ENCODE measurements at regions not wholly inside any gene's neighbourhood (a gene's known extent, or its start where the extent isn't known, plus 50 kb on each side); places are given as distances from the start of the nearest gene placed in this dataset.

GRCh38 chr2:88811233-88811632, 119.8 kb downstream of the RPIA start:
- TF ChIP-seq CTCF (IDR thresholded peaks at IDR 0.05; ENCODE audit: low read length, missing control alignments): no peak
- no peak for DNase-seq (ENCODE audit: low read depth)
- no peak overlapping the region for H3K4me3 ChIP-seq (replicated peaks; ENCODE audit: low read depth, low read length)

GRCh38 chr2:88811681-88812080, 120.2 kb downstream of the RPIA start:
- TF ChIP-seq CTCF (IDR thresholded peaks at IDR 0.05; ENCODE audit: low read length, missing control alignments): no peak
- no peak for DNase-seq (ENCODE audit: low read depth)
- no peak overlapping the region for H3K4me3 ChIP-seq (replicated peaks; ENCODE audit: low read depth, low read length)

GRCh38 chr2:88813612-88814011, 122.1 kb downstream of the RPIA start:
- DNase-seq (ENCODE audit: low read depth): peak; percentile 7
- no peak overlapping the region for H3K4me3 ChIP-seq (replicated peaks; ENCODE audit: low read depth, low read length)
- peak; percentile 9 for TF ChIP-seq CTCF (IDR thresholded peaks at IDR 0.05; ENCODE audit: low read length, missing control alignments)

- DNase-seq (ENCODE audit: low read depth): no peak
- H3K4me3 ChIP-seq (replicated peaks; ENCODE audit: low read depth, low read length): no peak overlapping the region
- TF ChIP-seq CTCF (IDR thresholded peaks at IDR 0.05; ENCODE audit: low read length, missing control alignments): no peak
Measured at GRCh38 chr2:88815282-88815681, 123.8 kb downstream of the RPIA start.

- no peak for TF ChIP-seq CTCF (IDR thresholded peaks at IDR 0.05; ENCODE audit: low read length, missing control alignments)
- DNase-seq (ENCODE audit: low read depth): no peak
- H3K4me3 ChIP-seq (replicated peaks; ENCODE audit: low read depth, low read length): no peak overlapping the region
Measured at GRCh38 chr2:88815697-88816096, 124.2 kb downstream of the RPIA start.

GRCh38 chr2:88818381-88818780, 126.9 kb downstream of the RPIA start:
- TF ChIP-seq CTCF (IDR thresholded peaks at IDR 0.05; ENCODE audit: low read length, missing control alignments): no peak
- no peak overlapping the region for H3K4me3 ChIP-seq (replicated peaks; ENCODE audit: low read depth, low read length)
- peak; percentile 43 for DNase-seq (ENCODE audit: low read depth)

GRCh38 chr2:88824951-88825350, 133.5 kb downstream of the RPIA start:
- H3K4me3 ChIP-seq (replicated peaks; ENCODE audit: low read depth, low read length): no peak overlapping the region
- no peak for TF ChIP-seq CTCF (IDR thresholded peaks at IDR 0.05; ENCODE audit: low read length, missing control alignments)
- no peak for DNase-seq (ENCODE audit: low read depth)
